Activated B cell treated with CpG ODN at 0.5 μM for 24 hours (primary cell): ENCODE measurements at regions not wholly inside any gene's neighbourhood (a gene's known extent, or its start where the extent isn't known, plus 50 kb on each side); places are given as distances from the start of the nearest gene placed in this dataset.

Experiments used
- ATAC-seq: fragments of 200-7000 bp; cut with Tn5 transposase; one replicate; pipeline ENCODE4 v1.10.0; 2021; ENCODE audit warnings: low read depth, mild to moderate bottlenecking, moderate library complexity
- CTCF ChIA-PET: fragments of 350-600 bp; sonication (Branson Sonifier 250); formaldehyde crosslinking; loops from one replicate; lab custom pipeline; 2021; ENCODE audit warnings: antibody characterized with exemption; lab: Charles Lee
- POLR2A ChIA-PET: fragments of 350-600 bp; sonication (Branson Sonifier 250); formaldehyde crosslinking; loops from one replicate; lab custom pipeline; 2021; ENCODE audit warnings: antibody characterized with exemption; lab: Charles Lee
- DNase-seq: peaks from one replicate; pipeline ENCODE4 v3.0.0; 2022
- H3K27ac Mint-ChIP-seq: one replicate; pipeline ENCODE4 v1.8.0; 2020; ENCODE audit warnings: mixed read lengths
- H3K27me3 Mint-ChIP-seq: one replicate; pipeline ENCODE4 v1.8.0; 2021; ENCODE audit warnings: mixed read lengths
- H3K36me3 Mint-ChIP-seq: one replicate; pipeline ENCODE4 v1.8.0; 2021; ENCODE audit warnings: low read depth, mixed read lengths
- H3K4me1 Mint-ChIP-seq: one replicate; pipeline ENCODE4 v1.8.0; 2021; ENCODE audit warnings: mixed read lengths
- H3K4me3 Mint-ChIP-seq: one replicate; pipeline ENCODE4 v1.8.0; 2020; ENCODE audit warnings: mild to moderate bottlenecking, mixed read lengths
- H3K9me3 Mint-ChIP-seq: one replicate; pipeline ENCODE4 v1.8.0; 2020; ENCODE audit warnings: mixed read lengths
- intact Hi-C: fragments of 100-400 bp; cut with micrococcal nuclease; formaldehyde crosslinking; loops from one replicate; pipeline ENCODE4 v1.15.1; 2024
- TF ChIP-seq, protein P1 (sequence below): fragments of 200-600 bp; IDR thresholded peaks from one replicate; pipeline ENCODE4 v1.8.0; 2022; ENCODE audit warnings: antibody characterized with exemption, mild to moderate bottlenecking

DNA sequence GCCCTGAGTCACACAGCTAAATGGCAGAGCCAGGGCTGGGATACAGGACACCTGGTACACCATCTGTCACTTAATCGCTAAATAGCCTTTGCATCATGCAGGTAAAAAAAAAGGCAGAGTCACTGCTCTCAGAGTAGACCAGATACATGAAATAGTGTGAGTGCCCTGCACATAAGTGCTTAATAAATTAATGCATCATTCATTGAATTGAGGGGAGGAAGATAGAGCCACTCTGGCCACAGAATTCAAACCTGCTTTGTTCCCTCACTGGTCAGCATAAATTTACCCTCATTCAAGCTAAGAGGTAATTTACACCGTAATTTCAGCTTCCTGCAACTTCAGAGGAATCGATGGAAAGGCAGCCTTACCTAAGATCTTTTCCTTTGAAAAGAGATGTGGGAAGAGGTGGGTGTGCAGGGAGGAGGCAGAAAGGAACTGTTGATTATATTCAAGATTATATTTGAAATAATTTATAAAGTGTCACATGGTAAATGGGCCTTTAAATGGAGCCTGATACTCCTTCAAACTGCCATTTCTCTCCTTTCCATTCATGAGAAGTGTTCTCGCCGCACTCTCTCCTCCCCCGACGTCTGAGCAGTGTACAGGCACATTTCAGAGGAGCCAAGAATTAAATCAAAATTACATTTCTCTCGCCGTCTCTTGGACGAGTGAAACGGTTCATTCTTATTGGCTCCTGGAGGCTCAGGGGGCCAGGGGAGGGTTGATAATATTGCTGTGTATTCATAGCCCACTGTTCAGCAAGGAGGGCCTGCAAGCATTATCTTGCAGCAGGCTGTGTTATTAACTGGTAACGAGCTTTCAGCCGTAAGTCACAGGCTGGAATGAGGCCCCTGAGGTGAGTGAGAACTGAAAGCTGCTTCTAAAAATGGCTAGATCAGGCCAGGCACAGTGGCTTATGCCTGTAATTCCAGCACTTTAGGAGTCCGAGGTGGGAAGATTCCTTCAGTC, 52.2 kb upstream of the HMGXB4 start:
- ChIA-PET CTCF (no interaction called here), POLR2A (no interaction called here)
- ATAC-seq (no peak), DNase-seq (no peak)
- intact Hi-C loops = no loop called here
- H3K4me1 Mint-ChIP-seq = no peaks in the 10 kb centered on the region
- peaks cover 16% of the 10 kb centered on the region for H3K27me3 Mint-ChIP-seq
- H3K4me3 Mint-ChIP-seq = no peak overlapping the region
- H3K36me3 Mint-ChIP-seq = no peaks in the 10 kb centered on the region
- TF ChIP-seq, protein P1, sequence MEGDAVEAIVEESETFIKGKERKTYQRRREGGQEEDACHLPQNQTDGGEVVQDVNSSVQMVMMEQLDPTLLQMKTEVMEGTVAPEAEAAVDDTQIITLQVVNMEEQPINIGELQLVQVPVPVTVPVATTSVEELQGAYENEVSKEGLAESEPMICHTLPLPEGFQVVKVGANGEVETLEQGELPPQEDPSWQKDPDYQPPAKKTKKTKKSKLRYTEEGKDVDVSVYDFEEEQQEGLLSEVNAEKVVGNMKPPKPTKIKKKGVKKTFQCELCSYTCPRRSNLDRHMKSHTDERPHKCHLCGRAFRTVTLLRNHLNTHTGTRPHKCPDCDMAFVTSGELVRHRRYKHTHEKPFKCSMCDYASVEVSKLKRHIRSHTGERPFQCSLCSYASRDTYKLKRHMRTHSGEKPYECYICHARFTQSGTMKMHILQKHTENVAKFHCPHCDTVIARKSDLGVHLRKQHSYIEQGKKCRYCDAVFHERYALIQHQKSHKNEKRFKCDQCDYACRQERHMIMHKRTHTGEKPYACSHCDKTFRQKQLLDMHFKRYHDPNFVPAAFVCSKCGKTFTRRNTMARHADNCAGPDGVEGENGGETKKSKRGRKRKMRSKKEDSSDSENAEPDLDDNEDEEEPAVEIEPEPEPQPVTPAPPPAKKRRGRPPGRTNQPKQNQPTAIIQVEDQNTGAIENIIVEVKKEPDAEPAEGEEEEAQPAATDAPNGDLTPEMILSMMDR = no peak
- H3K9me3 Mint-ChIP-seq = no peaks in the 10 kb centered on the region
- no peak overlapping the region for H3K27ac Mint-ChIP-seq

DNA sequence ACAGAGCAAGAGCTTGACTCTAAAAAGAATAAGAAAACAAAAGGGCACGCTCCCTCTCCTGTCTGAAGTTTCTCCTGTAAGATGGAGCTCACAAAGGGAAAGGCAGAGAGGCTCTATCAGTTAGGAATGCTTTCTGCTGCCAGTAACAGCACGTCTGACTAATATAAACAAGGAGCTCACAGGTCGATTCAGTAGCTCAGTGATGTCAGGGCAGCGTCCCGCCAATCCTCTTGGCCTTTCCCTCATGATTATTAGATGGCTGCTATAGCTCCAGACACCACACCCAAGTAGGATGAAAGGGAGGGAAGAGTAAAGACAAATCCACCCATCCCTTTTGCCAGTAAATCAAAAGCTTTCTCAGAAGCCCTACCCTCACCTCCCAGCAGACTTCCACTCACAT, 51.3 kb upstream of the HMGXB4 start:
- Mint-ChIP-seq H3K9me3 (no peaks in the 10 kb centered on the region), H3K36me3 (no peaks in the 10 kb centered on the region), H3K4me3 (no peak overlapping the region), H3K27me3 (peaks cover 16% of the 10 kb centered on the region), H3K27ac (no peak overlapping the region), H3K4me1 (no peaks in the 10 kb centered on the region)
- TF ChIP-seq, protein P1 = no peak
- ATAC-seq = no peak
- no peak for DNase-seq
- POLR2A ChIA-PET = no interaction called here
- CTCF ChIA-PET = interaction anchor here (0.6 kb wide), 1 partner anchor 8 kb away, joined by 4 read pairs; no protein-coding TSS in a partner anchor
- intact Hi-C loops = no loop called here

DNA sequence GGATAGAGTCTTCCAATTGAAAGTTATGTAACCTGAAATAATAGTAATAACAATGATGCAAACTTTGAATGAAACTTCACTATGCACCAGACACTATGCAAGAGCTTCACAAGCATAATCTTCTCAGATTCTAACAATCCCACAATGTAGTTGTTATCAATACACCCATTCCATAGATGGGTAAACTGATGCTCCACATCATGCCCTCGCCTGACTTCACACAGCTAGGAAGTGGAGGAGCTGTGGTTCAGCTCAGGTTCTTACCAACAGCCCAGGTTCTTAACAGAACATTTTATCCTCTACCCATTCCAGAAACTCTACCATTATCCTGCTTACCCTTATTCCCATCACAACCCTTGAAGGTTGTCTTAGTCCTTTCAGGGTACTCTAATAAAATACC, 50.4 kb upstream of the HMGXB4 start:
- Mint-ChIP-seq H3K9me3 (no peaks in the 10 kb centered on the region), H3K27me3 (peaks cover 23% of the 10 kb centered on the region), H3K36me3 (no peaks in the 10 kb centered on the region), H3K4me3 (no peak overlapping the region), H3K4me1 (no peaks in the 10 kb centered on the region), H3K27ac (no peak overlapping the region)
- ATAC-seq (no peak), DNase-seq (no peak)
- ChIA-PET POLR2A (no interaction called here), CTCF (no interaction called here)
- intact Hi-C loops = no loop called here
- TF ChIP-seq, protein P1 = no peak
